HEK293 (cell line): ENCODE measurements at regions not wholly inside any gene's neighbourhood (a gene's known extent, or its start where the extent isn't known, plus 50 kb on each side); places are given as distances from the start of the nearest gene placed in this dataset.

ENCODE experiments used
- CTCF ChIA-PET: fragments of 350-600 bp; formaldehyde crosslinking; extraction: SDS; loops from one replicate; lab custom pipeline; 2021; ENCODE audit warnings: antibody characterized with exemption; lab: Yijun Ruan, JAX
- POLR2A ChIA-PET: fragments of 300-600 bp; formaldehyde crosslinking; extraction: SDS; loops from one replicate; lab custom pipeline; 2020; ENCODE audit warnings: antibody characterized with exemption, inconsistent platforms; lab: Yijun Ruan, JAX
- H3K27ac ChIP-seq: fragments of 200-500 bp; sonication (Bioruptor generic); 2 replicates; pipeline ENCODE4 v1.5.1; 2014; ENCODE audit warnings: low read depth, low read length, control low read depth, inconsistent platforms; ENCODE audit errors: extremely low read depth
- H3K36me3 ChIP-seq, 2 experiments: fragments of 200-500 bp in 1 of 2; sonication (Bioruptor generic) in 1 of 2; 1 replicate in 1 of 2; 2 replicates in 1 of 2; pipeline ENCODE4 v1.5.1; 2014 to 2017; ENCODE audit warnings: inconsistent platforms in 2 of 2, low read length in 2 of 2; ENCODE audit not compliant: control insufficient read depth in 2 of 2, insufficient read depth in 1 of 2
- H3K4me1 ChIP-seq: fragments of 200-500 bp; sonication (Bioruptor generic); 2 replicates; pipeline ENCODE4 v1.5.1; 2014; ENCODE audit warnings: mild to moderate bottlenecking, low read length, inconsistent platforms; ENCODE audit not compliant: control insufficient read depth, insufficient read depth
- H3K4me3 ChIP-seq: 2 replicates; pipeline ENCODE4 v1.5.1; 2011; ENCODE audit warnings: low read depth, mild to moderate bottlenecking, control low read depth, low read length, moderate library complexity
- H3K9me3 ChIP-seq: fragments of 200-500 bp; sonication (Bioruptor generic); 2 replicates; pipeline ENCODE4 v1.5.1; 2014; ENCODE audit warnings: low read depth, low read length, inconsistent platforms; ENCODE audit not compliant: control insufficient read depth, insufficient read depth
- BCL11A ChIP-seq: fragments of 450-650 bp; formaldehyde crosslinking; IDR thresholded peaks from 2 replicates; pipeline ENCODE4 v1.5.1; 2016; ENCODE audit warnings: low read depth, missing biosample characterization, missing genetic modification characterization
- GLI2 ChIP-seq: fragments of 450-650 bp; formaldehyde crosslinking; IDR thresholded peaks from 2 replicates; pipeline ENCODE4; 2017; ENCODE audit warnings: missing biosample characterization, missing genetic modification characterization, low read depth, borderline replicate concordance
- KLF9 ChIP-seq: fragments of 450-650 bp; formaldehyde crosslinking; IDR thresholded peaks from 2 replicates; pipeline ENCODE4 v1.5.1; 2016; ENCODE audit warnings: missing biosample characterization, missing genetic modification characterization, low read depth
- OSR2 ChIP-seq: fragments of 450-650 bp; formaldehyde crosslinking; IDR thresholded peaks from 2 replicates; pipeline ENCODE4 v1.5.1; 2016; ENCODE audit warnings: missing biosample characterization, missing genetic modification characterization
- SP7 ChIP-seq: fragments of 450-650 bp; formaldehyde crosslinking; IDR thresholded peaks from 2 replicates; pipeline ENCODE4 v1.5.1; 2016; ENCODE audit warnings: missing biosample characterization, missing genetic modification characterization
- YY1 ChIP-seq: fragments of 450-650 bp; formaldehyde crosslinking; IDR thresholded peaks from 2 replicates; pipeline ENCODE4 v1.5.1; 2018; ENCODE audit warnings: missing biosample characterization, missing genetic modification characterization
- ZBTB20 ChIP-seq: fragments of 450-650 bp; formaldehyde crosslinking; IDR thresholded peaks from 2 replicates; pipeline ENCODE4 v1.5.1; 2016; ENCODE audit warnings: missing biosample characterization, missing genetic modification characterization
- ZFHX2 ChIP-seq: fragments of 450-650 bp; formaldehyde crosslinking; conservative IDR thresholded peaks from 2 replicates; pipeline ENCODE4 v1.5.1; 2016; ENCODE audit warnings: missing biosample characterization, missing genetic modification characterization
- ZFP69B ChIP-seq: fragments of 450-650 bp; formaldehyde crosslinking; IDR thresholded peaks from 2 replicates; pipeline ENCODE4 v1.5.1; 2016; ENCODE audit warnings: missing biosample characterization, missing genetic modification characterization
- ZNF10 ChIP-seq: fragments of 450-650 bp; formaldehyde crosslinking; IDR thresholded peaks from 2 replicates; pipeline ENCODE4 v1.5.1; 2017; ENCODE audit warnings: missing biosample characterization, missing genetic modification characterization
- ZNF114 ChIP-seq: fragments of 450-650 bp; formaldehyde crosslinking; IDR thresholded peaks from 2 replicates; pipeline ENCODE4 v1.5.0; 2017; ENCODE audit warnings: missing biosample characterization, missing genetic modification characterization
- ZNF311 ChIP-seq: fragments of 450-650 bp; formaldehyde crosslinking; IDR thresholded peaks from 2 replicates; pipeline ENCODE4 v1.5.1; 2017; ENCODE audit warnings: missing biosample characterization, missing genetic modification characterization, borderline replicate concordance
- ZNF354C ChIP-seq: fragments of 450-650 bp; formaldehyde crosslinking; IDR thresholded peaks from 2 replicates; pipeline ENCODE4 v1.5.1; 2016; ENCODE audit warnings: missing biosample characterization, missing genetic modification characterization, low read depth, borderline replicate concordance
- ZNF529 ChIP-seq: fragments of 450-650 bp; formaldehyde crosslinking; IDR thresholded peaks from 2 replicates; pipeline ENCODE4 v1.5.1; 2017; ENCODE audit warnings: missing genetic modification characterization, missing biosample characterization; ENCODE audit not compliant: insufficient replicate concordance
- ZNF560 ChIP-seq: fragments of 450-650 bp; formaldehyde crosslinking; IDR thresholded peaks from 2 replicates; pipeline ENCODE4 v1.5.1; 2017; ENCODE audit warnings: missing biosample characterization, missing genetic modification characterization, borderline replicate concordance
- ZNF571 ChIP-seq: fragments of 450-650 bp; formaldehyde crosslinking; IDR thresholded peaks from 2 replicates; pipeline ENCODE4 v1.5.0; 2017; ENCODE audit warnings: missing biosample characterization, missing genetic modification characterization
- ZNF785 ChIP-seq: fragments of 450-650 bp; formaldehyde crosslinking; IDR thresholded peaks from 2 replicates; pipeline ENCODE4 v1.5.1; 2016; ENCODE audit warnings: missing biosample characterization, missing genetic modification characterization
- ZNF843 ChIP-seq: fragments of 450-650 bp; formaldehyde crosslinking; IDR thresholded peaks from 2 replicates; pipeline ENCODE4 v1.5.1; 2016; ENCODE audit warnings: missing biosample characterization, missing genetic modification characterization
- TF ChIP-seq, protein P1 (sequence below): fragments of 450-650 bp; formaldehyde crosslinking; IDR thresholded peaks from 2 replicates; pipeline ENCODE4 v1.5.1; 2016; ENCODE audit warnings: missing biosample characterization, missing genetic modification characterization
- TF ChIP-seq, protein P2 (sequence below): fragments of 450-650 bp; formaldehyde crosslinking; IDR thresholded peaks from 2 replicates; pipeline ENCODE4 v1.5.1; 2016; ENCODE audit warnings: missing biosample characterization, missing genetic modification characterization, borderline replicate concordance
- TF ChIP-seq, protein P3 (sequence below): fragments of 450-650 bp; IDR thresholded peaks from 2 replicates; pipeline ENCODE4 v1.5.1; 2018; ENCODE audit warnings: missing biosample characterization, mild to moderate bottlenecking, missing genetic modification characterization
- TF ChIP-seq, protein P4 (sequence below): fragments of 450-650 bp; formaldehyde crosslinking; optimal IDR thresholded peaks from 2 replicates; pipeline ENCODE3; 2016; ENCODE audit warnings: missing biosample characterization, mild to moderate bottlenecking, missing genetic modification characterization
- TF ChIP-seq, protein P5 (sequence below): fragments of 450-650 bp; formaldehyde crosslinking; IDR thresholded peaks from 2 replicates; pipeline ENCODE4 v1.5.1; 2016; ENCODE audit warnings: missing biosample characterization, missing genetic modification characterization

DNA sequence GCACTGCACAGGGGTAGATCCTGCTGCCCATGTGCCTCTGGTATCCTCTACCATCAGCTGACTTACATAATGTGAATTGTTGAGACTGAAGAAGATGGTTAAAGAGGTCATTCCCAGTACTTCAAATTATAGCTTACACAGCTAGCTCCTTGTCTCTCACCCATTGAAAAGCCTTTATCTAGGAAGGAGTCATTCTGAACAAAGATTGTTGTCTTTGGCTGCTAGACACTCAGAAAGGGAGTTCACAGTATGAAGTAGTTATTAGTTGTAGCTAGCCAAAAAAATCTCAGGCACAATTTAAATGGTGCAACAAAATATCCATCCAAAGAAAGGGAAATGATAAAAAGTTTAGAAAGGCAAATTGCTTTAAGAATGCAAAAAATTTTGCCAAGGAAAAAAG is 102.0 kb upstream of the NREP start:
- POLR2A ChIA-PET: no interaction called here

DNA sequence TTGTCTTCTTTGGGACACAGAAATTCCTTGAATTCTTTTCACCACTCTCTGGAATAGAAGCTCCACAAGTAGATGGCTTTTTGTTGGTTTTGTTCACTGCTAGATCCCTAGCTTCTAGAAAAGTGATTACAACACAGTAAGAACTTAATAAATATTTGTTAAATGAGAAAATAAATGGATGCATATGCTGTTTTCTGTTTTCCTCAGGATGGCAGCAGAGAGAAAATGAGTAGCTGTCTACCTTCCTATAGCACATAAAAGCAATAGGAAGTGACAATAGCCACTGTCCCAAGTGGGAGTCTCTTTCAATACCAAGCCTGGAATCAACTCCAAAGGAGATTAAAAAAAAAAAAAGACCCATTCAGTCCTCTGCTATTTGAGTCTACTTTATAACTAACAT is 100.6 kb upstream of the NREP start:
- TF ChIP-seq, protein P1, sequence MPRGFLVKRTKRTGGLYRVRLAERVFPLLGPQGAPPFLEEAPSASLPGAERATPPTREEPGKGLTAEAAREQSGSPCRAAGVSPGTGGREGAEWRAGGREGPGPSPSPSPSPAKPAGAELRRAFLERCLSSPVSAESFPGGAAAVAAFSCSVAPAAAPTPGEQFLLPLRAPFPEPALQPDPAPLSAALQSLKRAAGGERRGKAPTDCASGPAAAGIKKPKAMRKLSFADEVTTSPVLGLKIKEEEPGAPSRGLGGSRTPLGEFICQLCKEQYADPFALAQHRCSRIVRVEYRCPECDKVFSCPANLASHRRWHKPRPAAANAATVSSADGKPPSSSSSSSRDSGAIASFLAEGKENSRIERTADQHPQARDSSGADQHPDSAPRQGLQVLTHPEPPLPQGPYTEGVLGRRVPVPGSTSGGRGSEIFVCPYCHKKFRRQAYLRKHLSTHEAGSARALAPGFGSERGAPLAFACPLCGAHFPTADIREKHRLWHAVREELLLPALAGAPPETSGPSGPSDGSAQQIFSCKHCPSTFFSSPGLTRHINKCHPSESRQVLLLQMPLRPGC: no peak
- TF ChIP-seq ZNF843 (tag by site-specific recombination): no peak
- no peak for TF ChIP-seq ZBTB20 (tag by site-specific recombination)
- no peak for TF ChIP-seq GLI2 (tag by site-specific recombination)
- TF ChIP-seq ZNF571: no peak
- TF ChIP-seq YY1 (tag by site-specific recombination): no peak
- TF ChIP-seq, protein P2, sequence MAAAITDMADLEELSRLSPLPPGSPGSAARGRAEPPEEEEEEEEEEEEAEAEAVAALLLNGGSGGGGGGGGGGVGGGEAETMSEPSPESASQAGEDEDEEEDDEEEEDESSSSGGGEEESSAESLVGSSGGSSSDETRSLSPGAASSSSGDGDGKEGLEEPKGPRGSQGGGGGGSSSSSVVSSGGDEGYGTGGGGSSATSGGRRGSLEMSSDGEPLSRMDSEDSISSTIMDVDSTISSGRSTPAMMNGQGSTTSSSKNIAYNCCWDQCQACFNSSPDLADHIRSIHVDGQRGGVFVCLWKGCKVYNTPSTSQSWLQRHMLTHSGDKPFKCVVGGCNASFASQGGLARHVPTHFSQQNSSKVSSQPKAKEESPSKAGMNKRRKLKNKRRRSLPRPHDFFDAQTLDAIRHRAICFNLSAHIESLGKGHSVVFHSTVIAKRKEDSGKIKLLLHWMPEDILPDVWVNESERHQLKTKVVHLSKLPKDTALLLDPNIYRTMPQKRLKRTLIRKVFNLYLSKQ (tag by site-specific recombination): no peak
- TF ChIP-seq ZNF560: no peak
- TF ChIP-seq ZNF311 (tag by site-specific recombination): no peak
- H3K36me3 ChIP-seq: no peaks in the 10 kb centered on the region
- no peak overlapping the region for H3K4me3 ChIP-seq
- H3K4me1 ChIP-seq: peaks cover 15% of the 10 kb centered on the region
- H3K9me3 ChIP-seq: no peaks in the 10 kb centered on the region
- no peak overlapping the region for H3K27ac ChIP-seq
- ChIA-PET POLR2A (no interaction called here), CTCF (no interaction called here)

More for the DNA sequence above, 102.0 kb upstream of the NREP start:
- TF ChIP-seq ZNF354C (tag by site-specific recombination) (no peak), ZNF10 (tag by site-specific recombination) (no peak), OSR2 (tag by site-specific recombination) (peak; percentile 14; the same call in 1 of the 2 replicates)
- Histone ChIP-seq H3K27ac (no peak overlapping the region), H3K4me1 (peaks cover 15% of the 10 kb centered on the region), H3K4me3 (no peak overlapping the region), H3K36me3 (no peaks in the 10 kb centered on the region), H3K9me3 (no peaks in the 10 kb centered on the region)
- CTCF ChIA-PET: no interaction called here

DNA sequence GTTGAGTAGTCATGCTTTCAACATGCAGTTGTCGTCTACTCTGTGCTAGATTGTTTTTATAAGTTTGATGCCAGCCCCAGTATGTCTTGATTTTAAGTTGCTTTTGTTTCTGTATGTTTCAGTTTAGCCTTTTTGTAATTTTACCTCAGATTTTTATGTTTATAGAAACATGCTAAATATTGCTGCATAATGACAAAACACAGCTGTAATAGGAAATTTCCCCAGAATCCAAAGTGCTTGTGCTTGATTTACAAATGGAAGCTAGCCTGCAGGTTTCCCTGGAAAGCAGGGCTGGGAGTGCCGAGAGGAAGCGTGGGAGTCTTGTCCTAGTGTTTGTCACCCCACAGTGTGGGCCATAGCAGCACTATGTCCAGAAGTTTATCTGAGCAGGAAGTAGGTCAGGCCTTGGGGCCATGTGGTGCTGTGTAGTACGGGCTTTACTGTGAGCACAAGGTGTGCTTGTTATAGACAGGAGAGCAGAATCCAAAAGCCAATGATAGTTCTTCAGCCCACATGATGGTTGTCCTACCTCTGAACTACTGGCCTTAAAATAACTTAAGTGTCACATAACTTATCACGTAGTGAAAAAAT is 100.0 kb upstream of the NREP start:
- Histone ChIP-seq H3K27ac (no peak overlapping the region), H3K9me3 (no peaks in the 10 kb centered on the region), H3K4me3 (no peak overlapping the region), H3K4me1 (peaks cover 15% of the 10 kb centered on the region), H3K36me3 (no peaks in the 10 kb centered on the region)
- ChIA-PET POLR2A (no interaction called here), CTCF (no interaction called here)
- no peak for TF ChIP-seq SP7 (tag by site-specific recombination)
- no peak for TF ChIP-seq ZNF571
- TF ChIP-seq, protein P3, sequence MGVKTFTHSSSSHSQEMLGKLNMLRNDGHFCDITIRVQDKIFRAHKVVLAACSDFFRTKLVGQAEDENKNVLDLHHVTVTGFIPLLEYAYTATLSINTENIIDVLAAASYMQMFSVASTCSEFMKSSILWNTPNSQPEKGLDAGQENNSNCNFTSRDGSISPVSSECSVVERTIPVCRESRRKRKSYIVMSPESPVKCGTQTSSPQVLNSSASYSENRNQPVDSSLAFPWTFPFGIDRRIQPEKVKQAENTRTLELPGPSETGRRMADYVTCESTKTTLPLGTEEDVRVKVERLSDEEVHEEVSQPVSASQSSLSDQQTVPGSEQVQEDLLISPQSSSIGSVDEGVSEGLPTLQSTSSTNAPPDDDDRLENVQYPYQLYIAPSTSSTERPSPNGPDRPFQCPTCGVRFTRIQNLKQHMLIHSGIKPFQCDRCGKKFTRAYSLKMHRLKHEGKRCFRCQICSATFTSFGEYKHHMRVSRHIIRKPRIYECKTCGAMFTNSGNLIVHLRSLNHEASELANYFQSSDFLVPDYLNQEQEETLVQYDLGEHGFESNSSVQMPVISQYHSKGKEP (tag by site-specific recombination): no peak
- TF ChIP-seq ZNF785 (tag by site-specific recombination): no peak
- TF ChIP-seq, protein P4, sequence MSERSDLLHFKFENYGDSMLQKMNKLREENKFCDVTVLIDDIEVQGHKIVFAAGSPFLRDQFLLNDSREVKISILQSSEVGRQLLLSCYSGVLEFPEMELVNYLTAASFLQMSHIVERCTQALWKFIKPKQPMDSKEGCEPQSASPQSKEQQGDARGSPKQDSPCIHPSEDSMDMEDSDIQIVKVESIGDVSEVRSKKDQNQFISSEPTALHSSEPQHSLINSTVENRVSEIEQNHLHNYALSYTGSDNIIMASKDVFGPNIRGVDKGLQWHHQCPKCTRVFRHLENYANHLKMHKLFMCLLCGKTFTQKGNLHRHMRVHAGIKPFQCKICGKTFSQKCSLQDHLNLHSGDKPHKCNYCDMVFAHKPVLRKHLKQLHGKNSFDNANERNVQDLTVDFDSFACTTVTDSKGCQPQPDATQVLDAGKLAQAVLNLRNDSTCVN (tag by site-specific recombination): no peak
- TF ChIP-seq ZFHX2 (tag by site-specific recombination): no peak; the same call in 1 of the 2 replicates
- TF ChIP-seq ZNF529 (tag by site-specific recombination): no peak
- TF ChIP-seq ZNF114 (tag by site-specific recombination): no peak
- no peak for TF ChIP-seq BCL11A (tag by site-specific recombination)
- TF ChIP-seq, protein P5, sequence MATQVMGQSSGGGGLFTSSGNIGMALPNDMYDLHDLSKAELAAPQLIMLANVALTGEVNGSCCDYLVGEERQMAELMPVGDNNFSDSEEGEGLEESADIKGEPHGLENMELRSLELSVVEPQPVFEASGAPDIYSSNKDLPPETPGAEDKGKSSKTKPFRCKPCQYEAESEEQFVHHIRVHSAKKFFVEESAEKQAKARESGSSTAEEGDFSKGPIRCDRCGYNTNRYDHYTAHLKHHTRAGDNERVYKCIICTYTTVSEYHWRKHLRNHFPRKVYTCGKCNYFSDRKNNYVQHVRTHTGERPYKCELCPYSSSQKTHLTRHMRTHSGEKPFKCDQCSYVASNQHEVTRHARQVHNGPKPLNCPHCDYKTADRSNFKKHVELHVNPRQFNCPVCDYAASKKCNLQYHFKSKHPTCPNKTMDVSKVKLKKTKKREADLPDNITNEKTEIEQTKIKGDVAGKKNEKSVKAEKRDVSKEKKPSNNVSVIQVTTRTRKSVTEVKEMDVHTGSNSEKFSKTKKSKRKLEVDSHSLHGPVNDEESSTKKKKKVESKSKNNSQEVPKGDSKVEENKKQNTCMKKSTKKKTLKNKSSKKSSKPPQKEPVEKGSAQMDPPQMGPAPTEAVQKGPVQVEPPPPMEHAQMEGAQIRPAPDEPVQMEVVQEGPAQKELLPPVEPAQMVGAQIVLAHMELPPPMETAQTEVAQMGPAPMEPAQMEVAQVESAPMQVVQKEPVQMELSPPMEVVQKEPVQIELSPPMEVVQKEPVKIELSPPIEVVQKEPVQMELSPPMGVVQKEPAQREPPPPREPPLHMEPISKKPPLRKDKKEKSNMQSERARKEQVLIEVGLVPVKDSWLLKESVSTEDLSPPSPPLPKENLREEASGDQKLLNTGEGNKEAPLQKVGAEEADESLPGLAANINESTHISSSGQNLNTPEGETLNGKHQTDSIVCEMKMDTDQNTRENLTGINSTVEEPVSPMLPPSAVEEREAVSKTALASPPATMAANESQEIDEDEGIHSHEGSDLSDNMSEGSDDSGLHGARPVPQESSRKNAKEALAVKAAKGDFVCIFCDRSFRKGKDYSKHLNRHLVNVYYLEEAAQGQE (tag by site-specific recombination): no peak
- TF ChIP-seq KLF9: no peak
- TF ChIP-seq ZFP69B: no peak
